ENCODE measurements at regions not wholly inside any gene's neighbourhood (a gene's known extent, or its start where the extent isn't known, plus 50 kb on each side); places are given as distances from the start of the nearest gene placed in this dataset.

DNA sequence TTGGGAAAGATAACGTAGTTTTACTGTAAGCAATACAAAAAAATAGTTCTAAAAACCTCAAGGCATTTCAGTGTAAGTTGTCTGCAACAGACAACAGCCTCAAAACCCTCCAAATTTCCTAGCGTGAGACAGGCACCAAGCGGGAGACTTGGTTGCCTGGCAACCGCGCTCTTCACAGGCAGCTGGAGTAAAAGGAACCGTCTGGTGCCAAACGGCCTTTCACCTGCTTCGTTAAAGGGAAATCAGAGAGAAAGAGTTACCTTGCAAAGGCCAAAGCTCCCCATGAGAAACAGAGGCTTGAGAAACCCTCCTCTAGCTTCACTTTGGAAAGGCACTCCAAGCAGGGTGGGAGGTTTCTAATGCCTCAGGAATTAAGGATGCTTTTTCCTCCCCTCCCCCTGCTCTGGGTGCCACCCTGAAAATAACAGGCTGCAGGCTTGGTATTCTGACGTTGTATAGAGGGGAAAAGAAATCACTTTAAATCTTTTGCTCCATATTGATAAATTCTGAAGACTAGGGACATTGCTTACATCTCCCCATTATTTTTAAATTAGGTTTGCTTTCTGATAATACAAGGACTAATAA is 129.7 kb upstream of the UFL1 start:
- TF ChIP-seq TAF1 (CRISPR knock-in tag; IDR thresholded peaks at IDR 0.05) (no peak), HCFC1 (IDR thresholded peaks at IDR 0.05; ENCODE audit: low read depth, low read length) (no peak), CHCHD3 (CRISPR knock-in tag; IDR thresholded peaks at IDR 0.05) (no peak), ZNF841 (CRISPR knock-in tag; IDR thresholded peaks at IDR 0.05; ENCODE audit: borderline replicate concordance) (no peak), POLR2AphosphoS5 (IDR thresholded peaks at IDR 0.05; ENCODE audit: low read depth, low read length) (no peak), RELA (CRISPR knock-in tag; IDR thresholded peaks at IDR 0.05) (no peak), SP1 (IDR thresholded peaks at IDR 0.05) (no peak), SP1 (CRISPR knock-in tag; IDR thresholded peaks at IDR 0.05) (no peak), JDP2 (CRISPR knock-in tag; IDR thresholded peaks at IDR 0.05; ENCODE audit: borderline replicate concordance) (no peak)
